B cell (primary cell): ENCODE measurements at regions not wholly inside any gene's neighbourhood (a gene's known extent, or its start where the extent isn't known, plus 50 kb on each side); places are given as distances from the start of the nearest gene placed in this dataset.

ENCODE experiments used
- ATAC-seq: fragments of 200-7000 bp; cut with Tn5 transposase; one replicate; pipeline ENCODE4 v1.10.0; 2021; ENCODE audit warnings: low read depth, mild to moderate bottlenecking, moderate number of reproducible peaks, moderate library complexity
- CTCF ChIA-PET: fragments of 350-600 bp; sonication (Branson Sonifier 250); formaldehyde crosslinking; loops from one replicate; lab custom pipeline; 2021; ENCODE audit warnings: antibody characterized with exemption, inconsistent platforms; lab: Charles Lee
- POLR2A ChIA-PET: fragments of 350-600 bp; sonication (Branson Sonifier 250); formaldehyde crosslinking; loops from one replicate; lab custom pipeline; 2021; ENCODE audit warnings: antibody characterized with exemption; lab: Charles Lee
- DNase-seq: peaks from one replicate; pipeline ENCODE4 v3.0.0; 2013
- H2AFZ ChIP-seq: 2 replicates; pipeline ENCODE4 v1.6.1; 2012; ENCODE audit warnings: mild to moderate bottlenecking, low read depth, low read length; ENCODE audit not compliant: insufficient read depth, poor library complexity, severe bottlenecking
- H3K27ac ChIP-seq, 2 donors: 1 replicate in 1 of 2; 2 replicates in 1 of 2; pipeline ENCODE4 v1.5.1; 2012 to 2013; ENCODE audit warnings: low read length in 2 of 2, mild to moderate bottlenecking in 2 of 2, moderate library complexity in 1 of 2
- H3K27me3 ChIP-seq, 4 experiments: fragments of 200-600 bp in 1 of 4; sonication (generic) in 1 of 4; replicated peaks in 1 of 4; 1 replicate in 2 of 4; 2 replicates in 2 of 4; pipeline versions ENCODE4 v1.6.1 to v1.7.0; 2013 to 2016; ENCODE audit warnings: low read length in 3 of 4, mild to moderate bottlenecking in 2 of 4, mixed read lengths in 1 of 4, moderate library complexity in 1 of 4; ENCODE audit not compliant: insufficient read depth in 4 of 4, control insufficient read depth in 3 of 4; ENCODE audit errors: control extremely low read depth in 1 of 4
- H3K36me3 ChIP-seq, 2 experiments: replicated peaks in 1 of 2; 1 replicate in 1 of 2; 2 replicates in 1 of 2; pipeline versions ENCODE4 v1.6.1 to v1.7.1; 2013; ENCODE audit warnings: low read length in 1 of 2; ENCODE audit not compliant: insufficient read depth in 2 of 2, control insufficient read depth in 1 of 2; ENCODE audit errors: control extremely low read depth in 1 of 2, extremely low read depth in 1 of 2
- H3K4me1 ChIP-seq, 2 donors: fragments of 200-600 bp in 1 of 2; sonication (generic) in 1 of 2; 1 replicate in 1 of 2; 2 replicates in 1 of 2; pipeline versions ENCODE4 v1.5.1 to v1.6.1; 2013 to 2017; ENCODE audit warnings: low read length in 2 of 2; ENCODE audit not compliant: control insufficient read depth in 2 of 2, insufficient read depth in 2 of 2
- H3K4me2 ChIP-seq: replicated peaks from 2 replicates; pipeline ENCODE3; 2012; ENCODE audit warnings: mild to moderate bottlenecking, low read depth, low read length; ENCODE audit not compliant: poor library complexity, severe bottlenecking
- H3K4me3 ChIP-seq, 5 experiments: fragments of 200-600 bp in 1 of 5; sonication (generic) in 1 of 5; 1 replicate in 3 of 5; 2 replicates in 2 of 5; pipeline versions ENCODE4 v1.5.1 to v1.7.0; 2011 to 2016; ENCODE audit warnings: low read length in 4 of 5, mild to moderate bottlenecking in 4 of 5, low read depth in 2 of 5, control low read depth in 1 of 5, moderate library complexity in 1 of 5; ENCODE audit not compliant: insufficient read depth in 1 of 5; ENCODE audit errors: control extremely low read depth in 1 of 5, extremely low read depth in 1 of 5
- H3K79me2 ChIP-seq: fragments of 200-600 bp; sonication (generic); one replicate; pipeline ENCODE4 v1.6.0; 2016; ENCODE audit warnings: low read length; ENCODE audit not compliant: control insufficient read depth, insufficient read depth
- H3K9ac ChIP-seq: fragments of 200-600 bp; sonication (generic); 2 replicates; pipeline ENCODE4 v1.6.1; 2017; ENCODE audit warnings: mild to moderate bottlenecking, low read length, moderate library complexity
- H3K9me3 ChIP-seq, 3 donors: one replicate each; pipeline versions ENCODE4 v1.6.1 to v1.7.1; 2013; ENCODE audit warnings: low read length in 2 of 3; ENCODE audit not compliant: control insufficient read depth in 2 of 3, insufficient read depth in 1 of 3; ENCODE audit errors: control extremely low read depth in 1 of 3
- H4K20me1 ChIP-seq: 2 replicates; pipeline ENCODE4 v1.6.0; 2012; ENCODE audit warnings: mild to moderate bottlenecking, low read length; ENCODE audit not compliant: insufficient read depth, control insufficient read depth, poor library complexity, severe bottlenecking
- H3K27ac Mint-ChIP-seq: one replicate; pipeline ENCODE4 v1.8.0; 2021; ENCODE audit warnings: mixed read lengths
- H3K27me3 Mint-ChIP-seq: one replicate; pipeline ENCODE4 v1.8.0; 2021; ENCODE audit warnings: mixed read lengths
- H3K4me1 Mint-ChIP-seq: one replicate; pipeline ENCODE4 v1.8.0; 2021; ENCODE audit warnings: mixed read lengths
- H3K4me3 Mint-ChIP-seq: one replicate; pipeline ENCODE4 v1.8.0; 2021; ENCODE audit warnings: mixed read lengths
- H3K9me3 Mint-ChIP-seq: one replicate; pipeline ENCODE4 v1.8.0; 2022; ENCODE audit warnings: mixed read lengths; ENCODE audit not compliant: insufficient read depth
- CTCF ChIP-seq: fragments of 200-600 bp; IDR thresholded peaks from one replicate; pipeline ENCODE4 v1.8.0; 2022; ENCODE audit warnings: antibody characterized with exemption, mild to moderate bottlenecking
- EZH2 ChIP-seq: IDR thresholded peaks from 2 replicates; pipeline ENCODE4 v1.6.1; 2012; ENCODE audit warnings: borderline replicate concordance, low read depth, mild to moderate bottlenecking, moderate library complexity, low read length; ENCODE audit not compliant: insufficient read depth, poor library complexity, severe bottlenecking
- WGBS: methylation state at CpG from one replicate; pipeline ENCODE4 v1.1.5; 2013; ENCODE audit warnings: missing lambda C conversion rate; ENCODE audit not compliant: insufficient coverage; 5-methylcytosine and 5-hydroxymethylcytosine counted together
- intact Hi-C: fragments of 100-400 bp; cut with micrococcal nuclease; formaldehyde crosslinking; loops from one replicate; pipeline ENCODE4 v1.10.0; 2022

- Histone ChIP-seq H3K4me1 (no peaks in the 10 kb centered on the region), H3K9me3 (no peaks in the 10 kb centered on the region), H3K4me3 (no peak overlapping the region), H3K4me2 (no peak overlapping the region), H2AFZ (no peak overlapping the region), H3K27ac (no peak overlapping the region), H4K20me1 (no peaks in the 10 kb centered on the region), H3K36me3 (no peaks in the 10 kb centered on the region), H3K27me3 (no peaks in the 10 kb centered on the region), H3K9ac (no peak overlapping the region), H3K79me2 (no peaks in the 10 kb centered on the region)
- intact Hi-C loops: no loop called here
- no peak overlapping the region for H3K27ac Mint-ChIP-seq
- no peaks in the 10 kb centered on the region for H3K4me1 Mint-ChIP-seq
- H3K4me3 Mint-ChIP-seq: no peak overlapping the region
- H3K9me3 Mint-ChIP-seq: no peaks in the 10 kb centered on the region
- ATAC-seq: no peak
- ChIA-PET POLR2A (no interaction called here), CTCF (no interaction called here)
- H3K27me3 Mint-ChIP-seq: peaks cover 11% of the 10 kb centered on the region
- TF ChIP-seq EZH2 (no peak), CTCF (no peak)
- DNase-seq: no peak
Observed at GRCh38 chr2:225140723-225141122, 98.5 kb upstream of the DOCK10 start.

- H3K4me1 Mint-ChIP-seq: no peaks in the 10 kb centered on the region
Observed at GRCh38 chr2:225137971-225138370, 95.7 kb upstream of the DOCK10 start.

More at GRCh38 chr2:225137971-225138370, 95.7 kb upstream of the DOCK10 start:
- ATAC-seq (no peak), DNase-seq (no peak)
- H3K36me3 ChIP-seq: no peaks in the 10 kb centered on the region
- no peak overlapping the region for H3K4me2 ChIP-seq
- TF ChIP-seq CTCF (no peak), EZH2 (no peak)
- no peak overlapping the region for H2AFZ ChIP-seq
- H4K20me1 ChIP-seq: no peaks in the 10 kb centered on the region
- intact Hi-C loops: no loop called here
- H3K27me3 ChIP-seq: no peaks in the 10 kb centered on the region
- H3K9me3 ChIP-seq: no peaks in the 10 kb centered on the region
- H3K79me2 ChIP-seq: no peaks in the 10 kb centered on the region
- Mint-ChIP-seq H3K4me3 (no peak overlapping the region), H3K27ac (no peak overlapping the region), H3K27me3 (peaks cover 19% of the 10 kb centered on the region), H3K9me3 (no peaks in the 10 kb centered on the region)
- CTCF ChIA-PET: no interaction called here
- H3K4me1 ChIP-seq: no peaks in the 10 kb centered on the region
- H3K9ac ChIP-seq: no peak overlapping the region
- WGBS: 38% methylated on average over 1 of the region's 2 CpGs
- POLR2A ChIA-PET: no interaction called here
- no peak overlapping the region for H3K4me3 ChIP-seq
- H3K27ac ChIP-seq: no peak overlapping the region
